Mesothelial cell of epicardium (in vitro differentiated cells): ENCODE measurements at regions not wholly inside any gene's neighbourhood (a gene's known extent, or its start where the extent isn't known, plus 50 kb on each side); places are given as distances from the start of the nearest gene placed in this dataset.

ENCODE experiments used
- DNase-seq, 2 experiments: peaks; one replicate each; pipeline ENCODE4 v3.0.0; 2021; ENCODE audit warnings: low spot score in 2 of 2; ENCODE audit not compliant: unreplicated experiment in 2 of 2
- H3K27ac Mint-ChIP-seq: 2 replicates; pipeline ENCODE4 v1.8.0; 2021; ENCODE audit warnings: mixed read lengths
- H3K27me3 Mint-ChIP-seq: 2 replicates; pipeline ENCODE4 v1.8.0; 2021; ENCODE audit warnings: low read depth, mixed read lengths
- H3K36me3 Mint-ChIP-seq: 2 replicates; pipeline ENCODE4 v1.8.0; 2021; ENCODE audit warnings: mixed read lengths
- H3K4me1 Mint-ChIP-seq: 2 replicates; pipeline ENCODE4 v1.8.0; 2021; ENCODE audit warnings: mixed read lengths
- H3K4me3 Mint-ChIP-seq: 2 replicates; pipeline ENCODE4 v1.8.0; 2021; ENCODE audit warnings: mild to moderate bottlenecking, moderate library complexity, mixed read lengths
- H3K9me3 Mint-ChIP-seq: 2 replicates; pipeline ENCODE4 v1.8.0; 2021; ENCODE audit warnings: mixed read lengths
- CTCF ChIP-seq: fragments of 200-600 bp; sonication (generic); IDR thresholded peaks from one replicate; pipeline ENCODE4 v1.5.0; 2021; ENCODE audit warnings: antibody characterized with exemption; ENCODE audit not compliant: unreplicated experiment

DNA sequence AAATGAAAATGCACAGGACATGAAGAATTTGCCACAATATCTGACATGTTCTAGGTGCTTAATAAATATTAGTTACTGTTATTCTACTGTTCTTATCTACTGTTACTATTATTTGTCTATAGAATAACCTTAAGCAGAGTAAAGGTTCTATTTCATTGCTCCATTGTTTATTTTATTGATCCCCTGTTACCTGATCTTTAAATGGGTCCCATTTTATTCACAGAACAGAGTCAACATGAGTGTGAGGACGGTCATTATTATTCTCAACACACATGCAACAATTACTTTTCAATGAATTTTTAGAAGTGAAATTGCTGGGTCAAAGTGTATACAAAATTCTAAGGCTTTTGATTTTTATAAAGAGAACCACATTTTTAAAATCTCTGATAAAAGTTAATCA, 186.9 kb downstream of the AHR start:
- H3K27ac Mint-ChIP-seq = no peak overlapping the region
- H3K4me1 Mint-ChIP-seq = peaks cover 12% of the 10 kb centered on the region
- no peaks in the 10 kb centered on the region for H3K27me3 Mint-ChIP-seq
- H3K36me3 Mint-ChIP-seq = no peaks in the 10 kb centered on the region
- H3K9me3 Mint-ChIP-seq = no peaks in the 10 kb centered on the region
- no peak for DNase-seq
- no peak for TF ChIP-seq CTCF
- H3K4me3 Mint-ChIP-seq = no peak overlapping the region

GRCh38 chr7:17485904-17486303, 187.5 kb downstream of the AHR start:
- no peak for DNase-seq
- Mint-ChIP-seq H3K4me3 (no peak overlapping the region), H3K27ac (no peak overlapping the region), H3K9me3 (no peaks in the 10 kb centered on the region), H3K36me3 (no peaks in the 10 kb centered on the region), H3K27me3 (no peaks in the 10 kb centered on the region), H3K4me1 (peaks cover 12% of the 10 kb centered on the region)
- TF ChIP-seq CTCF = no peak

DNA sequence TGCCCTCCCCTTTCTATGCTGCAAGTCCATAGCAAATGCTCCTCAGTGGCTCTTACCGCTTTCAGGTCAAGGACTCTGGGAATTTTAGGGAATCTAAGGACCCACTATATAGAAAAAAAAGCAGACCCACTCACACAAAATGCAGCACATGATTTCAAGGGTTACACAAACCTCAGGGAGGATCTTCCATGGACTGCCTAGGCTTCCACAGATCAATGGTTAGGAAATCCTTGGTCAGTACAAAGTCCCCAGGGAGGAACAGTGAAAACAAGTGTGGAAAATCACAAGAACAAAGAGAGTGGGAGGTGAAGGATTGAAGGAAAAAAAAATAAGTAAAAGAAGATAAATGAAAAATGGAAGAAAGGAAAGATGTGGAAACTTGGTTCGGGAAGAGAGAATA, 188.4 kb downstream of the AHR start:
- H3K27me3 Mint-ChIP-seq = no peaks in the 10 kb centered on the region
- no peak for DNase-seq
- no peak overlapping the region for H3K27ac Mint-ChIP-seq
- no peak overlapping the region for H3K4me3 Mint-ChIP-seq
- no peak for TF ChIP-seq CTCF
- no peaks in the 10 kb centered on the region for H3K36me3 Mint-ChIP-seq
- no peaks in the 10 kb centered on the region for H3K9me3 Mint-ChIP-seq
- H3K4me1 Mint-ChIP-seq = peaks cover 12% of the 10 kb centered on the region

DNA sequence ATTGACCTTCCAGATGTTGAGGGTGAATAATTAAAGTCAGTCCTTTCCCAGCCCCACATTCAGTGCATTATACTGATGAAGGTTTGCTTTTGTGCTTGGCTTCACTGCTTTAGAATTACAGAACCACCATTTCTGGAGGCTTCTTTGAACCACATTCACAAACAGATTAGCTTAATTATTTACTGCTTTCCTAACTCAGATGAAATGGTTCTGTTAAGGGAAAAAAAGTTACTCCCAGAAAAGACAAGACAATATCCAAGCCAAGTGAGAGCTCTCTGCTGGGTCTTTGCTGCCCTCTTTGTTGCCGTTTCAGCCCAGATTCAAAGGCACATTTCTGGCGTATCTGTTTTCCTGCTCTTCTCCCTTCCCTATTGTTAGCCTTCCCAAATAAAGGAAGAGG, 188.9 kb downstream of the AHR start:
- H3K27ac Mint-ChIP-seq = no peak overlapping the region
- H3K9me3 Mint-ChIP-seq = no peaks in the 10 kb centered on the region
- TF ChIP-seq CTCF = no peak
- H3K27me3 Mint-ChIP-seq = no peaks in the 10 kb centered on the region
- H3K4me3 Mint-ChIP-seq = no peak overlapping the region
- H3K4me1 Mint-ChIP-seq = peaks cover 12% of the 10 kb centered on the region
- H3K36me3 Mint-ChIP-seq = no peaks in the 10 kb centered on the region
- DNase-seq = no peak

GRCh38 chr7:17488829-17489228, 190.4 kb downstream of the AHR start:
- DNase-seq = no peak
- Mint-ChIP-seq H3K27me3 (no peaks in the 10 kb centered on the region), H3K36me3 (no peaks in the 10 kb centered on the region), H3K4me1 (peaks cover 12% of the 10 kb centered on the region), H3K27ac (no peak overlapping the region), H3K4me3 (no peak overlapping the region), H3K9me3 (no peaks in the 10 kb centered on the region)
- TF ChIP-seq CTCF = no peak

DNA sequence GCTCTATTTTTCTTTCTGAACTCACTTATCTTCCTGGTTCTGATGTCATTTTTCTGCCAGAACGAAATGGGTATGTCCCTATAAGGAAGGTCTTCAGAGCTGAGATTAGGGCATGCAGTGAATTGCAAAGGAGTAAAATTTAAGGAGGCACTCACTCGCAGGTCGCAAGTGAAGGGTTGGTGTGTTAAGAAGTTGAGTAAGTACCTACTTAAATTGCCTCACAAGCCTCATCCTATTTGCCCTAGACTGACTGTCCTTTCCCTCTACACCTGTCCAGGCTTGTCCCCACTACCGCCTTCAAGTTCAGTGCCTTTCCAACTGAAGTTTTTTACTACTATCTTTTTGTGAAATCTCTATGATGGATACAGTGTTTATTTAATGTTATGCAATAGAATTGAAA, 191.5 kb downstream of the AHR start:
- no peak for TF ChIP-seq CTCF

More for the DNA sequence above, 191.5 kb downstream of the AHR start:
- Mint-ChIP-seq H3K36me3 (no peaks in the 10 kb centered on the region), H3K27me3 (no peaks in the 10 kb centered on the region), H3K27ac (peak overlapping the region; percentile 54), H3K4me1 (peaks cover 12% of the 10 kb centered on the region), H3K9me3 (no peaks in the 10 kb centered on the region), H3K4me3 (no peak overlapping the region)
- DNase-seq = no peak
